ENCODE measurements at regions not wholly inside any gene's neighbourhood (a gene's known extent, or its start where the extent isn't known, plus 50 kb on each side); places are given as distances from the start of the nearest gene placed in this dataset.

DNA sequence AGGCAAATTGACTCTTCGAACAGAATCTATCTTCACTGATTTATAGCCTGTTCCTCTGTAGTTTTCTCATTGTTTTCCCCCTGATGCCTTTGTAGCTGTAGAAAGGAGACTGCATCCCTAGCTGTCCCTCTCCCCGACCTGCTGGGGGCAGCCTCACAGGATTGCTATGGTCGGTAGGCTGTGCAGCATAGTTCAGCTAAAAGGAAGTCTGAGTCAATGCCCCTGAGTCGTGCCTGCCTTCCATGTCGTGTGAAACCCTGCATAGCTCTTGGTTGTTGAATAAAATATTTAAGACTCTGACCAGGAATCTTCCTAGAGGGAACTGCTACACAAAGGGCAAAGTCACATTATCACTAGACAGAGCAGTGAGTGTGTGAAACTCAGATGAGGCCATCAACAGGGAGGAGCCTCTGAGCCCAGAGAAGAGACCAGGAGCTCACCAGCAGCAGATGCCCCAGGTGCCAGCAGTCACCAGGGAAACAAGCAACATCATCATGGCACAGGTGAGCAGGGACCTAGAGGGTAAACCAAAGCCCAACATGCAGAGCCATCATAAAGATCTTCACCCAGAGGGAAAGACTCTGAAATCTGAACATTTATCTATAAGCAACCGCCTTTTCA, 108.4 kb upstream of the NBEA start:
- H3K9me3 Mint-ChIP-seq (ENCODE audit: low read depth), result peaks cover 15% of the 10 kb centered on the region
- H3K27ac Mint-ChIP-seq (ENCODE audit: unreplicated experiment), result no peak overlapping the region
- no peak for DNase-seq (ENCODE audit: low spot score)
- H3K27me3 Mint-ChIP-seq (ENCODE audit: low read depth), result no peaks in the 10 kb centered on the region
- no peak overlapping the region for H3K4me3 Mint-ChIP-seq (ENCODE audit: unreplicated experiment)
- no peaks in the 10 kb centered on the region for H3K4me1 Mint-ChIP-seq (ENCODE audit: low read depth)
- H3K36me3 Mint-ChIP-seq (ENCODE audit: low read depth), result peaks cover 2% of the 10 kb centered on the region
- TF ChIP-seq, protein P1, sequence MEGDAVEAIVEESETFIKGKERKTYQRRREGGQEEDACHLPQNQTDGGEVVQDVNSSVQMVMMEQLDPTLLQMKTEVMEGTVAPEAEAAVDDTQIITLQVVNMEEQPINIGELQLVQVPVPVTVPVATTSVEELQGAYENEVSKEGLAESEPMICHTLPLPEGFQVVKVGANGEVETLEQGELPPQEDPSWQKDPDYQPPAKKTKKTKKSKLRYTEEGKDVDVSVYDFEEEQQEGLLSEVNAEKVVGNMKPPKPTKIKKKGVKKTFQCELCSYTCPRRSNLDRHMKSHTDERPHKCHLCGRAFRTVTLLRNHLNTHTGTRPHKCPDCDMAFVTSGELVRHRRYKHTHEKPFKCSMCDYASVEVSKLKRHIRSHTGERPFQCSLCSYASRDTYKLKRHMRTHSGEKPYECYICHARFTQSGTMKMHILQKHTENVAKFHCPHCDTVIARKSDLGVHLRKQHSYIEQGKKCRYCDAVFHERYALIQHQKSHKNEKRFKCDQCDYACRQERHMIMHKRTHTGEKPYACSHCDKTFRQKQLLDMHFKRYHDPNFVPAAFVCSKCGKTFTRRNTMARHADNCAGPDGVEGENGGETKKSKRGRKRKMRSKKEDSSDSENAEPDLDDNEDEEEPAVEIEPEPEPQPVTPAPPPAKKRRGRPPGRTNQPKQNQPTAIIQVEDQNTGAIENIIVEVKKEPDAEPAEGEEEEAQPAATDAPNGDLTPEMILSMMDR (IDR thresholded peaks at IDR 0.05), result no peak

DNA sequence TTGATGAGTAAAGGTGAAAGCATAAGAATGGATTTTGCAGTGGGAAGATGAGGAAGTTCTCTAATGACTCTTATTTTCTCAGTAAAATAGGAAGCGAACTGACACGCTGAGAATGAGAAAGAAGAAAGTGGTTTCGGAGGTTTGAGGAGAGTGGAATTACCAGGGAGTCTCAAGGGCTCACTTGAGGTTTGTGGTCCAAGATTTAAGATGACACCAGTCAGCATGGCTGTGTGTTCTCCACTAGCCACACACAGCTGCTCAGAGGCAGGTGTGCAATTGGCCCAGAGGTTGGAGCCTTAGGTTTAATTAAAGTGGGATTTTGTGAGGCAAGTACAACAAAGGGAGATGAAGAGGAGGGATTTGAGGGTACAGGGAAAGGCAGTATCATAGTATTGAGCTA, 99.6 kb upstream of the NBEA start:
- Mint-ChIP-seq H3K4me3 (ENCODE audit: unreplicated experiment) (no peak overlapping the region), H3K4me1 (ENCODE audit: low read depth) (no peaks in the 10 kb centered on the region), H3K27ac (ENCODE audit: unreplicated experiment) (no peak overlapping the region), H3K27me3 (ENCODE audit: low read depth) (no peaks in the 10 kb centered on the region), H3K36me3 (ENCODE audit: low read depth) (no peaks in the 10 kb centered on the region), H3K9me3 (ENCODE audit: low read depth) (no peaks in the 10 kb centered on the region)
- no peak for DNase-seq (ENCODE audit: low spot score)
- TF ChIP-seq, protein P1 (IDR thresholded peaks at IDR 0.05), result no peak

DNA sequence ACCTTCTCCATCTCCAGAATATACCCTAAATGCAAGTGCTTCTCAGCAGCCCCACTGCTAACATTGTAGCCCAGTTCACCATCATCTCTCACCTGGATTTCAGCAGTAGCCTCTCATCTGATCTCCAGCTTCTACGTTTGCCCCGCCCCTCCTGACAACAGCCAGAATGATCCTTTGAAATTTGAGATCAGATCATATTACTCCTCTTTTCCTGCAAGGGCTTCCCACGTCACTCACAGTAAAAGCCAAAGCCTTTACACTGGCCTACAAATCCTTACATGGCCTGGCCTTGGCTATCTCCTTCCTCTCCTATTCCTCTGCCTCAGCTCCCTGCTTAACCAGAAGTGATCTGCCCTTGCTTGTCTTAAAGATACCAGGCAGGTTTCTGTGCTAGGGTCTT, 94.3 kb upstream of the NBEA start:
- H3K36me3 Mint-ChIP-seq (ENCODE audit: low read depth), result no peaks in the 10 kb centered on the region
- H3K27ac Mint-ChIP-seq (ENCODE audit: unreplicated experiment), result no peak overlapping the region
- TF ChIP-seq, protein P1 (IDR thresholded peaks at IDR 0.05), result no peak
- H3K4me1 Mint-ChIP-seq (ENCODE audit: low read depth), result no peaks in the 10 kb centered on the region
- H3K27me3 Mint-ChIP-seq (ENCODE audit: low read depth), result no peaks in the 10 kb centered on the region
- H3K4me3 Mint-ChIP-seq (ENCODE audit: unreplicated experiment), result no peak overlapping the region
- H3K9me3 Mint-ChIP-seq (ENCODE audit: low read depth), result no peaks in the 10 kb centered on the region
- DNase-seq (ENCODE audit: low spot score), result no peak

DNA sequence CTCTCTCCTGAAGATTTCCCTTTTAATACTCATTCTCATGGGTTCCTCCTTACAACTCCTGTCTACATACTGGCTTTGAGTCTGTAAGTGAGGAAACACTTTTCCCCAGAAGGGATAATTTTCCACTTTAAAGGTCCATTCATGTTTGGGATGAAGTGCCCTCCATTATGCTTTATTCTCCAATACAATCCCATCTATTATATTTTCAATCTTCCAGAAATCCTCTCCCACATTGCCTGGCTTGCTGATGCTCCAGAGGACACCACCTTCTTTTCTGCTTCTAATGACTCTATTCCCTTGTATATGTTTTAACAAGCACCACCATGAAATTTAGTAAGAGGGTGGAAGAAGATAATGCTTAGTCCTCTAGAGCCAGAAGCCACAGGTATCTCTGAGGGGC, 92.7 kb upstream of the NBEA start:
- no peaks in the 10 kb centered on the region for H3K27me3 Mint-ChIP-seq (ENCODE audit: low read depth)
- H3K27ac Mint-ChIP-seq (ENCODE audit: unreplicated experiment), result no peak overlapping the region
- no peak overlapping the region for H3K4me3 Mint-ChIP-seq (ENCODE audit: unreplicated experiment)
- H3K4me1 Mint-ChIP-seq (ENCODE audit: low read depth), result no peaks in the 10 kb centered on the region
- H3K9me3 Mint-ChIP-seq (ENCODE audit: low read depth), result no peaks in the 10 kb centered on the region
- TF ChIP-seq, protein P1 (IDR thresholded peaks at IDR 0.05), result no peak
- no peaks in the 10 kb centered on the region for H3K36me3 Mint-ChIP-seq (ENCODE audit: low read depth)
- DNase-seq (ENCODE audit: low spot score), result no peak

GRCh38 chr13:34853161-34853560, 88.9 kb upstream of the NBEA start:
- H3K9me3 Mint-ChIP-seq (ENCODE audit: low read depth), result no peaks in the 10 kb centered on the region
- TF ChIP-seq, protein P1 (IDR thresholded peaks at IDR 0.05), result no peak
- H3K4me3 Mint-ChIP-seq (ENCODE audit: unreplicated experiment), result no peak overlapping the region
- H3K36me3 Mint-ChIP-seq (ENCODE audit: low read depth), result no peaks in the 10 kb centered on the region
- no peak overlapping the region for H3K27ac Mint-ChIP-seq (ENCODE audit: unreplicated experiment)
- peaks cover 4% of the 10 kb centered on the region for H3K4me1 Mint-ChIP-seq (ENCODE audit: low read depth)
- DNase-seq (ENCODE audit: low spot score), result no peak
- no peaks in the 10 kb centered on the region for H3K27me3 Mint-ChIP-seq (ENCODE audit: low read depth)
